GM21528 (cell line): ENCODE measurements at regions not wholly inside any gene's neighbourhood (a gene's known extent, or its start where the extent isn't known, plus 50 kb on each side); places are given as distances from the start of the nearest gene placed in this dataset.

Experiments
- ATAC-seq: cut with Tn5 transposase; IDR thresholded peaks from one replicate; pipeline ENCODE4 v1.9.1; 2021; ENCODE audit warnings: mild to moderate bottlenecking, moderate library complexity; ENCODE audit not compliant: unreplicated experiment, low FRiP score

DNA sequence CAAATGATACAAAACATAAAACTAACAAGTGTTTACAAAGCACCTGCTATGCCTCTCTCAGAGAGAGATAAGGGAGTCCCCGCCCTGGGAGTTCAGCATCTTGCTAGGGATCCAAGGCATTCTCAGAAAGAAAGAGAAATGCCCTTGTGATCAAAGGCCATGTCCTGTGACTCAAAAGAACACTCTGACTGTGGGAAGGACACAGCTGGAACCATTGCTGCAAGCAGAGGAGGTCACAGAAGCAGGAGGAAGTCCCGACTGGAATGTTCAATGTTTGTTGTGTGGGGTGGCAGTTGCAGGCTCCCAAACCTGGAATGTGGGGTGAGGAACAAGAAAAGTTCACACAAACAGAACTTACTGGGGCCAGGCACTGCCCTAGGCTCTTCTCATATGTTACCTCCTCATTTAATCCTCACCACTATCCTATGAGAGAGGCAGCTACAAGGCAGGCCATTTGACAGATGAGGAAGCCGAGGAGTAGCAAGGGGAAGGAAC lies 93.0 kb upstream of the GRIK3 start:
- ATAC-seq = no peak

DNA sequence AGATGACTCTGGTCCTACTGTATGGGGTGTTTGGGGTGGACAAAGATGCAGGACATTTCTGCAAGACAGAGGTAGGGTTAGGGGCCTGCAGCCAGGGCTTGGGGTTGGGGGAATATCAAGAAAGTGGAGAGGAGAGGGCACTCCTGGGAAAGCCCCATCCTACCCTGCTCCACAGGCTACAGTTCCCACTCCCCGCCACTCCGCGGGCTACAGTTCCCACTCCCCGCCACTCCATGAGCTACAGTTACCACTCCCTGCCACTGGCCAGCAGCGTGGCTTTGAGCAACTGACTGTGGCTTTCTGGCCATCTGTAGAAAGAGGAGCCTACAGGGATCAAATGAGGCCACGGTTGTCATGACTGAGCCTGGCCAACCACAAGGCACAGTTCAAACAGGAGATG lies 93.8 kb upstream of the GRIK3 start:
- no peak for ATAC-seq

DNA sequence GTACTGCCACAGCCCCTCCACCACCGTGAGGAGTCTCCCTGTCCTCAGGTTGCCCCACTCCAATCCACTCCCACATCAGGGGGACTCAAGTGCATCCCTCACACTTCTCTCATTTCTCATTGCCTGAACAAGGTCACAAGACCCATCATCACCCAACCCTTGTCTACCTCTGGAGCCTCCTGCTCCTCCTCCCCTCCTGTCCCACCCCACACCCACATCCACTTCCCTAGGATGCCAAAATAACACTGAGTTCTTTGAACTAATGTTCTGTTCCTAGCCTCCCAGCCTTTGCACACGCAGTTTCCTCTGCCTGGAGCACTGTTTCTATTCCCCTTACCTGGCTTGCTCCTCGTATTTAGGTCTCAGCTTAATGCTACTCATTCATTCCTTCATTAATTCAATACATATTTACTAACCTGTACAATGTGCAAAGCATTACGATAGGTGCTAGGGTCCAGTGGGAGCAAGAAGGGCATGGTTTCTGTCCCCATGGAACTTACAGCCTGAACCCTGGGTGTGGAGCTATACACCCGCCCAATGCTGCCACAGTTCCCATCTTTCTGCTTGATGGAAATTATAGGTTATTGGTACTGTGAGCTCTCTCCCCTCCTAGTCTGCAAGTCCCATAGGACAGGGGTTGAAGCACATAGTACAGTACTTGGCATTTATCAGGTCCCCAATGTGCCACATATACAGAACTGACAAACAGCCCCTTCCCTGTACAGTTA lies 96.1 kb upstream of the GRIK3 start:
- ATAC-seq = no peak

DNA sequence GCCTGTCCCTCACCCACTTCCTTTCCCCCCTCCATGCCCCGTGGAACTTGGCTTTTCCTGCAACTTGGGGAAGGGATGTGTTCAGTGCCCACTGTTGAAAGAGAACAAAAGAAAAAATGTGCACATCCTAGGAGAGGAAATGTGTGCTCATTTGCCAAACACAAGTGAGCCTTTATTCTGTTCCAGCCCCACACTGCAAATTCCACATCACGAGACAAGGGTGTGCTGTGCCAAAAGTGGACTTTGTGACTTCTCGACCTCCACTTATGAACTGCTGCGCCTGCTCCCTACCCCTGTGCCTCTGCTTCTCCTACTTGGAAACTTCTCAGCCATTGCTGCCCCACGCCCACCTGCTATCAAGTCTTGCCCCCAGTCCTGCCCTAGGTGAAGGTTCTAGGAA lies 97.0 kb upstream of the GRIK3 start:
- ATAC-seq = no peak

- no peak for ATAC-seq
These were observed 99.2 kb upstream of the GRIK3 start for GRCh38 chr1:37133276-37134145.

DNA sequence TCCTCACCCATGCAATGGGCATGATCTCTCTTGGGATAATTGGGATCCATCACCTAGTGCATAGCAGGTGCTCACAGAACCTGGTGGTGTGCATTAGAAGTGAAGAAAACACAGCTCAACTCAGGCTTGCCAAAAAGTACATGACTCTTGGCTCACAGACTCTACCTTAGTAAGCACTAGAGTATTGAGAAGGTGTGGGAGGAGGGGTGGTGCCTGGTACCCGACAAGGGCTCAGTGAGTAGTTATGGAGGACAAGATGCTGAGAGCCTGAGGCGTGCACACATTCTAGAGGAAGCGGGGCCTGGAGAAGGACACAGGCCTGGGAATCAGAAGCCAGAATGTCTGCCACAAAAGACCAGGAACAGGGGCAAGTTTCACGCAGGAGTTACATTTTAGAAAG lies 100.3 kb upstream of the GRIK3 start:
- ATAC-seq = no peak

DNA sequence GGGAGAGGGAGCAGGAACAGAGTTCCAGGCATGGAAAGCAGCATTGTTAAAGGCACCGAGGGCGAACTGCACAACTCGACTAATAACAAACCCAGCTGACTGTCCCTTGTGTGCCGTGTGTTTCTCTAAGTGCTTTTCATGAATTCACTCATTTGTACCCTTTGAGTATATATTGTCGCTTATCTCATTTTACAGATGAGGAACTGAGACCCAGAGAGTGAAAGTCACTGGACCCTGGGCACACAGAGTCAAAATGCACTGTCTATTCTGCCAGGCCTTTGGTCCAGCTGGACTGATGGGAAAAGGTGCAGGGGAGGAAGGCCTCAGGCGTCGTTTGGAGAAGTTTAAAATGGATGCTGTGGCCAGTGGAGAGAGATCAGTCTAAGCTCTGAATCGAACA lies 100.7 kb upstream of the GRIK3 start:
- no peak for ATAC-seq

DNA sequence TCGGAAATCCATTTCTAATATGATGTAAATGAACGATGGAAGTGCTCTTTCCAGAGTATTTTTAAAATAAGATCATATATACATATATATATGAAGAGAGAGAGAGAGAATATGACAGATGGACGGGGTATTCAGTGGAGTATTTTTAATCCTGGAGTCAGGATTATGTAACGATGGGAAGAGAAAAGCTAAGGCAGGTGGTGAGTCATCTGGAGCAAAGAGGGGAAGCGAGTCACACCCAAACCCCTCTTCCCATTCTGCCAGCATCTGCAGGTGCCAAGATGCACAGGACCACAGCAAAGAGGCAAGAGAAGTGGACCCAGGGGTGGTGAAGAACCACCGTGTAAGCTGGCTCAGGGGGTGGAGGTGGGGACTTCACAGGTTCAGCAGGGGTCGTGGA lies 102.7 kb upstream of the GRIK3 start:
- no peak for ATAC-seq

DNA sequence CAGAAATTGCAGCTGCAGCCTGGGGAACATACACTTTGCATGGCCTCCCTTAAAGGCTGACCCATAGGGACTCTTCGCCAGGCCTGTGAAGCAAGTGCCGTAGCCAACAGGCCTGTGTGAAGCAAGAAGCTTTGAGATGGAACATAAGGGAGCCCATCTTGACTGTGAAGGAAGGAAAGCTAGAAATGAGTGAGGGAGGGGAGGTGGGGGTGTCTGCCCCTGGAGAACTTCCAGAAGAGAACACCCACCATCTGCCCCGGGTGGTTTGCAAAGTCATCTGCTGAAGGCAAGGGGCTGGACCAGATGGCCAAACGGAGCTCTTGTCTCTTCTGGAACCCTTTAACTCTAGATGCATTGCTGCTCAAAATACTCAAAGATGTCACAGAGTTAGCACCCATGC lies 103.3 kb upstream of the GRIK3 start:
- no peak for ATAC-seq

- no peak for ATAC-seq
These were observed 109.5 kb upstream of the GRIK3 start for GRCh38 chr1:37143800-37144199.

DNA sequence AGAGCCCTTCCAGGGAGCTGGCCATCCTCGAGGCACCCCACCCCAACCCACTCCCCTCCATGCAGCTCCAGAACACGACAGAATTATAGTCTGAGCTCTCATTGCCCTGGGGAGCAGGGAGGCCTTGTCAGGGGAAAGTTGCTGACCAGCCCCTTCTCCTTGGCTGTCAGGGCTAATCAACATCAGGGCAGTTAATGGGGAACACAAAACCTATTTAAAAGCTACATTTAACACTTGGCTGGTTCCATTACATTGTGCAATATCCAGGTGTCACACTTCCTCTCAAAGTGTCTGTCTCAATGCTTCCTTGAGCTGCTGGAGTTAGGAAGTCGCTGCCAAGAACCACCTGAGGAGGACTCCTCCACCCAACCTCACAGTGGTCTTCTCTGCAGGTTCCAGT lies 111.8 kb upstream of the GRIK3 start:
- no peak for ATAC-seq

DNA sequence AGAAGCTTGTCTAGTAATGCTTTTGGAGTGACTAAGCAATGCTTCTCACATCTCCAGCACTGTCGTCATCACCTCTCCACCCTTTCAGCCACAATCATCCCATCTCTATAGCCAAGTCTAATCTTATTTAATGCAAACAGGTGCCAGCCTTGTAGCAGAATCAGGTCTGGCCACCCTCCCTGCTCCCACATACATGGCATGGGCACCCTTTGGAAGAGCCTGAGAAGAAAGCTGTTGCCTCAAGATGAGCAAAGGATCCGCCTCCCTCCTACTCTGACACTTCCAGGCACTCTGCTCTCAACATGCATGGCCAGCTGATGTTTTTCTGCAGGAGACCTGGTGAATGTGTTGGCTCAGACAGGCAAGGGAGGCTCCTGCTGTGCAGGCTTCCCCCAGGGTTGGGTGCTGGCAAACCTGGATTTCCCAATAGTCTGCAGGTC lies 113.1 kb upstream of the GRIK3 start:
- ATAC-seq = no peak

DNA sequence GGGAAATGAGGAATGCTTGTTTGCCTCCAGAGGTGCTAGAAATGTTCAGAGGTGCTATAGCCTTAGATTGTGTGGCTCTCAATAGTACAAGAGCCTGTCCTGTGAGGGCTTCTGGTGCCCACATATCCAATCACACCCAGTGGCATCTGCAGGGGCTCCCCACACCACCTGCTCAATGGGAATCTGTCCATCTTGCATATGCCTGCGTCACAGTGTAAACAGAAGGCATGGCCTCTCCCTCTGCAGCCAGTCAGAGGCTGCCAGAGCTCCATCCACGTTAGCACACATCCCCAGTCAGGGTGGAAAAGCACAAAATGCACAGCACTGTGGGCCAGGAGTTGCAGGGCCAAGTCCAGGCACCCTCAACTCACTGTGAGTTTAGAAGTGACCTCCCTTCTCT lies 113.6 kb upstream of the GRIK3 start:
- no peak for ATAC-seq

DNA sequence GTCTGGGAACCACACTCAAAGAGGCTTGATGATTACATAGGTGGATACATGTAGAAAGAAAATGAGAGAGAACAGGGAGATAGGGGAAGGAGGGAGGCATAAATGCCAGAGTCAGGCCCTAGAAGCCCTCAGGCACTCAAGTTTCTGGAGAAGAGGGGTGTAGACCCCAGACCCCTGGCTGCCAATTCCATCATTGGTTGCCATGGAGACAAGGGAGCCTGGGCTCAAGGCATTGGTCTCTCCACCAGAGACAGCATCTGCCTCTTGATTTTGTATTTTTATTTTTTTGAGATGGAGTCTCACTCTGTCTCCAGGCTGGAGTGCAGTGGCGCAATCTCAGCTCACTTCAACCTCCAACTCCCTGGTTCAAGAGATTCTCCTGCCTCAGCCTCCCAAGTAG lies 114.3 kb upstream of the GRIK3 start:
- ATAC-seq = no peak

- ATAC-seq = no peak
These were observed 115.0 kb upstream of the GRIK3 start for GRCh38 chr1:37149296-37149695.

GRCh38 chr1:37150986-37151385 lies 116.7 kb upstream of the GRIK3 start:
- ATAC-seq = no peak

DNA sequence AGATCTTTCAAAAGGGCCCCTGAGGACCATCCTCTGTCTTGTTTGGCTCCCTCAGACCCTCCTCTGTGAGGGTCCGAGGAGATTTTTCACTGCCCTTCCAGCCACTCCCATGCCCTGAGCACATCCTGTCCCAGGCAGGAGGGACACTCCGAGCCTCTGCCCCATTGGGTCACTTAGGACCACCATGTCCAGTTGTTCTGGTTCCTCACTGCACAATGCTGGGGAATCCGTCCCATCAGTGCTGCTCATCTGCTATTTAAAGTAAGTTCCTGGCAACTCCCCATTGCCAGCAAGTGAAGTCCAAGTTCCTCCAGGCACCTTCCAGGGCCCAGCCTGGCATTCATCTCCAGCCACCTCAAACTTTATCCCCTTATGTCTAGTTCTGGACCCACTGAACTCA lies 117.5 kb upstream of the GRIK3 start:
- no peak for ATAC-seq

DNA sequence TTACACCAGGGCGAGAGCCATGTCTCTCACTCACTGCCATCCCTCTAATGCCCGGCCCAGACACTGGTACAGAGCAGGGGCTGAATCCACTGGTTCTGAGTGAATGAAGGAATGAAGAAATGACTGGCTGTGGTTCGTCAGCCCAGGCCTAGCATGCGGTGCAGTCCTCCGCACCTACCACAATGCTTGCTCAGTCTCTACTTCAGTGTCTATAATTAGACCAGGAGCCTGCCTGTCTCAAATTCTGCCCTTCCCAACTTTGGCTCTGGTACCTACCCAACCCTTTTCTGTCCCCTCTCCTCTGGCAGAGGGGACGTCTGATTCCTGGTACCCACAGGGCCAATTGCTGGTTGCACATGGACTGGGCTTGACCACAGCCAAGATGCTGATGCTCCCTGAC lies 118.2 kb upstream of the GRIK3 start:
- ATAC-seq = no peak

GRCh38 chr1:37153116-37154100 lies 119.1 kb upstream of the GRIK3 start:
- no peak for ATAC-seq

- ATAC-seq = no peak
These were observed 122.3 kb upstream of the GRIK3 start for GRCh38 chr1:37156646-37157045.

DNA sequence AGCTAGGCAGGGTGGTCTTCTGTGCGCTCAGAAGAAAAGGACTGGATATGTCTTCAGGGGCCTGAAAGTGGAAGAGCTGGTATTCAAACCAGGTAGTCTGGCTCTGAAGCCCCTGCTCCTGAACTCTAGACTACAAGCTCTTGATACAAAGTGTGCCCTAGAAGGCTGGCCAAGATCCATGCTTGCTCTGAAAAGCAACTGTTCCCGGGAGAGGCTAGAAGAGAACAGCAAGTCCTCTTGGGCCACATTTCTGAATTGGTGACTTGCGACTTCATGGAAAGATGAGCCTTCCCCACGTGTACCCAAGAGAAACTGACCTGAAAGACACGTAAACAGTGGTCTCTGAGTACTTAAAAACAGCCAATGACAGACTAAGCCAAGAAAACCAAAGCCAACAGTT lies 123.3 kb upstream of the GRIK3 start:
- no peak for ATAC-seq
